ENCODE measurements at regions not wholly inside any gene's neighbourhood (a gene's known extent, or its start where the extent isn't known, plus 50 kb on each side); places are given as distances from the start of the nearest gene placed in this dataset.

DNA sequence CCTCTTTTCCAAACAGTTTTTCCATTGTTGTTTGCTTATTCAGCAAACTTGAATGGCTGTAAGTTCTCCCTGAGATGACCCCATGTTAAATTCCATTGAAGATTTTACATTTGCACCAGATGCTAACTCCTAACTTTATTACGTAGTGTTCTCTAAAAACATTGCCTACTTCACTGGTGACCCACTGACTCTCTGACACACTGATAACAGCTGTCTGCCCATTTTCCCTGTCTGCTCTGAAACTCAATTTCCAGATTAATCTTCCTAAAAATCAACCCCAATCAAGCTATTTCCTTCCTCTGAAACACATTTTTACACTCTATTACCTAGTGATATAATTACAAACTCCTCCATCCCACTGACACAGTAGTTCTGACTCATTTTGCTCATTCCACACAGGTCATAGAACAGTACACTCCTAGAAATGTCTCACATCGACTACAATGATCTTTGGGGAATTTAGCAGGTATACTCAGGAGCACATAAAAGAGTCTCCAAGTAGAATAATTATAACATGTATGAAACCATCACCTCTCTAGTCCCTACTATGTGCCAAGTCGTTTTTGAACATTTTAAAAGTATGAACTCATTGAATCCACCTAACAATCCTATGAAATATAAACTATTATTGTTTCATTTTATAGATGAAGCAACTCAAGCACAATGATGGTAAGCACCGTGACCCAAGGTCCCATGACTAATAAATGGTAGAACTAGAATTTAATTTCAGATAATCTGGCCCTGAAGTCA is 210.9 kb downstream of the SLIT2 start:
- Mint-ChIP-seq H3K27me3 (ENCODE audit: unreplicated experiment) (peaks cover 2% of the 10 kb centered on the region), H3K27ac (ENCODE audit: unreplicated experiment) (no peak overlapping the region), H3K4me3 (ENCODE audit: unreplicated experiment) (no peak overlapping the region), H3K9me3 (ENCODE audit: unreplicated experiment) (no peaks in the 10 kb centered on the region), H3K4me1 (ENCODE audit: unreplicated experiment) (no peaks in the 10 kb centered on the region), H3K36me3 (ENCODE audit: low read depth, unreplicated experiment) (no peaks in the 10 kb centered on the region)
- no peak for DNase-seq (ENCODE audit: low spot score)
- TF ChIP-seq, protein P1, sequence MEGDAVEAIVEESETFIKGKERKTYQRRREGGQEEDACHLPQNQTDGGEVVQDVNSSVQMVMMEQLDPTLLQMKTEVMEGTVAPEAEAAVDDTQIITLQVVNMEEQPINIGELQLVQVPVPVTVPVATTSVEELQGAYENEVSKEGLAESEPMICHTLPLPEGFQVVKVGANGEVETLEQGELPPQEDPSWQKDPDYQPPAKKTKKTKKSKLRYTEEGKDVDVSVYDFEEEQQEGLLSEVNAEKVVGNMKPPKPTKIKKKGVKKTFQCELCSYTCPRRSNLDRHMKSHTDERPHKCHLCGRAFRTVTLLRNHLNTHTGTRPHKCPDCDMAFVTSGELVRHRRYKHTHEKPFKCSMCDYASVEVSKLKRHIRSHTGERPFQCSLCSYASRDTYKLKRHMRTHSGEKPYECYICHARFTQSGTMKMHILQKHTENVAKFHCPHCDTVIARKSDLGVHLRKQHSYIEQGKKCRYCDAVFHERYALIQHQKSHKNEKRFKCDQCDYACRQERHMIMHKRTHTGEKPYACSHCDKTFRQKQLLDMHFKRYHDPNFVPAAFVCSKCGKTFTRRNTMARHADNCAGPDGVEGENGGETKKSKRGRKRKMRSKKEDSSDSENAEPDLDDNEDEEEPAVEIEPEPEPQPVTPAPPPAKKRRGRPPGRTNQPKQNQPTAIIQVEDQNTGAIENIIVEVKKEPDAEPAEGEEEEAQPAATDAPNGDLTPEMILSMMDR (IDR thresholded peaks at IDR 0.05; ENCODE audit: unreplicated experiment) = no peak

DNA sequence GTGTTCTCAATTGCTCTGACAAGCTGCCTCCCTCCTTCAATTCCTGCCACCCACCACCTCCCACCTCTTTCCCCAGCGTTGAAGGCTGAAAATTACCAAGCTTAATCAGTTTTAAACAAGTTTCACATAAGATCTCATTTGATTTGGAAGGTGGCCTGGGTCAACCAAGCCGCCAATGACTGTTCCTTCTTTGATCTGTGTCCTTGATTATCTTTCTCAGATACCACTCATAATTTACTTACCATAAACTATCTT is 211.4 kb downstream of the SLIT2 start:
- H3K4me3 Mint-ChIP-seq (ENCODE audit: unreplicated experiment) = no peak overlapping the region
- H3K27me3 Mint-ChIP-seq (ENCODE audit: unreplicated experiment) = peaks cover 2% of the 10 kb centered on the region
- no peaks in the 10 kb centered on the region for H3K4me1 Mint-ChIP-seq (ENCODE audit: unreplicated experiment)
- H3K9me3 Mint-ChIP-seq (ENCODE audit: unreplicated experiment) = no peaks in the 10 kb centered on the region
- DNase-seq (ENCODE audit: low spot score) = no peak
- H3K36me3 Mint-ChIP-seq (ENCODE audit: low read depth, unreplicated experiment) = no peaks in the 10 kb centered on the region
- H3K27ac Mint-ChIP-seq (ENCODE audit: unreplicated experiment) = no peak overlapping the region
- TF ChIP-seq, protein P1 (IDR thresholded peaks at IDR 0.05; ENCODE audit: unreplicated experiment) = no peak

DNA sequence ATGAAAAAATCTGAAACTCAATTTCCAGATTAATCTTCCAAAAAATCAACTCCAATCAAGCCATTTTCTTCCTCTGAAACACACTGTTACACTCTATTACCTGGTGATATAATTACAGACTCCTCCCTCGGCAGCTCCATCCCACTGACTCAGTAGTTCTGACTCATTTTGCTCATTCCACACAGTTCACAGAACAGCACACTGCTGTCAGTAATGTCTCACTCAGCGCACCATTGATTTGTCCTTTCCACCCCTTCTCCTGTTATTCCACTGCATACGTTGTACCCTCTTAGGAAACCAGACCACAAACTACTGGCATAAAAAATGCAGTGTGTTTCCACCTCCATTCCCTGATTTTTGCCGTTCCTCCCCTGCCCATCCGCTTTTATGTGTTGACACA is 212.7 kb downstream of the SLIT2 start:
- no peak for DNase-seq (ENCODE audit: low spot score)
- H3K27ac Mint-ChIP-seq (ENCODE audit: unreplicated experiment) = no peak overlapping the region
- H3K36me3 Mint-ChIP-seq (ENCODE audit: low read depth, unreplicated experiment) = no peaks in the 10 kb centered on the region
- TF ChIP-seq, protein P1 (IDR thresholded peaks at IDR 0.05; ENCODE audit: unreplicated experiment) = no peak
- H3K4me1 Mint-ChIP-seq (ENCODE audit: unreplicated experiment) = no peaks in the 10 kb centered on the region
- H3K4me3 Mint-ChIP-seq (ENCODE audit: unreplicated experiment) = no peak overlapping the region
- H3K9me3 Mint-ChIP-seq (ENCODE audit: unreplicated experiment) = no peaks in the 10 kb centered on the region
- H3K27me3 Mint-ChIP-seq (ENCODE audit: unreplicated experiment) = peaks cover 2% of the 10 kb centered on the region

DNA sequence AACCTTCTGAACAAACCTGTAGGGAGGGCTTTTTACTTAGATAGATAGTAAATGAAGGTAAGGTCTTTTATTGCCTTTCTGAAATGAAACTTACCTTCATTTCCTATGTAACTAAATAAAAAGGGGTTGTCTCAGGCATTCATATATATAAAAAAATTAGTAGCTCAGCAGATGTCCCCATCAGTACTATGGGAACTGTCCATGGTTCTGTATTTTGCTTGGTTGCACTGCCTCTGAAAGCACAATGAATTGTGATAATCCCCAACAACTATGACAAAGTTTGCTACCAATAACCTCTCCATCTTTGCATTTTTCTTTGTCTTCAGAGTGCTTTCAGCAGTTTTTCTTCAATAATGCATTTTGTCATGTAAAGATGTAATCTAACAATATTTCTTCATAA is 222.4 kb downstream of the SLIT2 start:
- DNase-seq (ENCODE audit: low spot score) = no peak
- Mint-ChIP-seq H3K27me3 (ENCODE audit: unreplicated experiment) (no peaks in the 10 kb centered on the region), H3K4me3 (ENCODE audit: unreplicated experiment) (no peak overlapping the region), H3K4me1 (ENCODE audit: unreplicated experiment) (no peaks in the 10 kb centered on the region), H3K36me3 (ENCODE audit: low read depth, unreplicated experiment) (no peaks in the 10 kb centered on the region), H3K27ac (ENCODE audit: unreplicated experiment) (no peak overlapping the region), H3K9me3 (ENCODE audit: unreplicated experiment) (no peaks in the 10 kb centered on the region)
- TF ChIP-seq, protein P1 (IDR thresholded peaks at IDR 0.05; ENCODE audit: unreplicated experiment) = no peak

DNA sequence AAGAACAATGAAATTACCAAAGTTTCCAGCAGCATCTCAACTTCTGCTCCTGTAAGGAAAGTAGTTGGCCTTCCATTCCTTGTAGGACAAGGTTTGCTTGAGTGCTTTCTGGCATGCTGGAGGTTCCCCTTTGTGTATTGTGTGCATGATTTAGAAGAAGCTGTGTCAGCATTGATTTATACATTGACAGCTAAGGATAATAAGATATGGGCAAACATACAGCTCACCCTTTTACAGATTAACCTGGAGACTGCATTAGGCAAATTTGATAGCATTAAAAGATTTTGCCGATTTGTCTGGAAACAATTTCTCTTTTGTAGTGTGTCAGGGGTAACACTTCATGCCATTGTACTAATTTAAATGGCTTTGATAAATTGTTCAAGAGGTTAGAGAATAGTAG is 221.8 kb upstream of the PACRGL start:
- Mint-ChIP-seq H3K4me3 (ENCODE audit: unreplicated experiment) (no peak overlapping the region), H3K9me3 (ENCODE audit: unreplicated experiment) (no peaks in the 10 kb centered on the region), H3K27ac (ENCODE audit: unreplicated experiment) (no peak overlapping the region), H3K27me3 (ENCODE audit: unreplicated experiment) (no peaks in the 10 kb centered on the region), H3K36me3 (ENCODE audit: low read depth, unreplicated experiment) (no peaks in the 10 kb centered on the region), H3K4me1 (ENCODE audit: unreplicated experiment) (no peaks in the 10 kb centered on the region)
- no peak for DNase-seq (ENCODE audit: low spot score)
- TF ChIP-seq, protein P1 (IDR thresholded peaks at IDR 0.05; ENCODE audit: unreplicated experiment) = no peak
